NCI-H460 (cell line): ENCODE measurements at regions not wholly inside any gene's neighbourhood (a gene's known extent, or its start where the extent isn't known, plus 50 kb on each side); places are given as distances from the start of the nearest gene placed in this dataset.
"Not testable (repeated sequence)": the region's sequence is repeated elsewhere in the genome, so short reads cannot be mapped to it uniquely, and the experiment has no call there.

ENCODE experiments used
- DNase-seq: peaks from one replicate; pipeline ENCODE4 v3.0.0-alpha.2; 2016; ENCODE audit warnings: low read depth; ENCODE audit errors: extremely low read depth

- DNase-seq = no peak
These were observed 459.5 kb downstream of the DIPK2A start for GRCh38 chr3:144431134-144431533.

GRCh38 chr3:144433006-144433405, 461.4 kb downstream of the DIPK2A start:
- DNase-seq = no peak

GRCh38 chr3:144437989-144438388, 466.4 kb downstream of the DIPK2A start:
- no peak for DNase-seq

- no peak for DNase-seq
These were observed 472.4 kb downstream of the DIPK2A start for GRCh38 chr3:144444061-144444460.

- no peak for DNase-seq
These were observed 472.9 kb downstream of the DIPK2A start for GRCh38 chr3:144444546-144444945.

- DNase-seq = no peak
These were observed 484.3 kb downstream of the DIPK2A start for GRCh38 chr3:144455841-144456440.

- DNase-seq = no peak
These were observed 486.1 kb downstream of the DIPK2A start for GRCh38 chr3:144457758-144458157.

- DNase-seq = no peak
These were observed 486.7 kb downstream of the DIPK2A start for GRCh38 chr3:144458283-144458682.

- no peak for DNase-seq
These were observed 490.7 kb downstream of the DIPK2A start for GRCh38 chr3:144462337-144462736.

- no peak for DNase-seq
These were observed 492.3 kb downstream of the DIPK2A start for GRCh38 chr3:144463911-144464310.

GRCh38 chr3:144466114-144466513, 494.5 kb downstream of the DIPK2A start:
- no peak for DNase-seq

GRCh38 chr3:144466540-144466939, 494.9 kb downstream of the DIPK2A start:
- no peak for DNase-seq

- no peak for DNase-seq
These were observed 499.0 kb downstream of the DIPK2A start for GRCh38 chr3:144470666-144471065.

GRCh38 chr3:144477593-144477992, 506.0 kb downstream of the DIPK2A start:
- DNase-seq = no peak

GRCh38 chr3:144480416-144480919, 508.8 kb downstream of the DIPK2A start:
- no peak for DNase-seq

GRCh38 chr3:144482876-144483275, 511.3 kb downstream of the DIPK2A start:
- no peak for DNase-seq

GRCh38 chr3:144487011-144487410, 515.4 kb downstream of the DIPK2A start:
- DNase-seq = no peak

- no peak for DNase-seq
These were observed 517.3 kb downstream of the DIPK2A start for GRCh38 chr3:144488927-144489326.

GRCh38 chr3:144491333-144491732, 519.7 kb downstream of the DIPK2A start:
- no peak for DNase-seq

- not testable (repeated sequence) for DNase-seq
These were observed 523.0 kb downstream of the DIPK2A start for GRCh38 chr3:144494651-144495050.

- DNase-seq = no peak
These were observed 524.7 kb downstream of the DIPK2A start for GRCh38 chr3:144496141-144496835.

- no peak for DNase-seq
These were observed 525.8 kb downstream of the DIPK2A start for GRCh38 chr3:144497452-144497851.
